Endodermal cell (in vitro differentiated cells): ENCODE measurements at regions not wholly inside any gene's neighbourhood (a gene's known extent, or its start where the extent isn't known, plus 50 kb on each side); places are given as distances from the start of the nearest gene placed in this dataset.

Experiments used
- DNase-seq: peaks from one replicate; pipeline ENCODE4 v3.0.0-alpha.2; 2017
- H3K27ac ChIP-seq: 2 replicates; pipeline ENCODE4 v1.5.1; 2013; ENCODE audit warnings: mild to moderate bottlenecking, low read depth, low read length, moderate library complexity
- H3K27me3 ChIP-seq: 2 replicates; pipeline ENCODE4 v1.6.1; 2013; ENCODE audit warnings: mild to moderate bottlenecking, low read length, moderate library complexity; ENCODE audit not compliant: insufficient read depth, control insufficient read depth, poor library complexity, severe bottlenecking
- H3K36me3 ChIP-seq: 2 replicates; pipeline ENCODE4 v1.7.0; 2013; ENCODE audit warnings: mild to moderate bottlenecking, low read length, moderate library complexity; ENCODE audit not compliant: control insufficient read depth, insufficient read depth
- H3K4me1 ChIP-seq: one replicate; pipeline ENCODE4 v1.7.0; 2013; ENCODE audit warnings: low read length; ENCODE audit not compliant: control insufficient read depth, insufficient read depth
- H3K4me3 ChIP-seq: 2 replicates; pipeline ENCODE4 v1.5.1; 2013; ENCODE audit warnings: mild to moderate bottlenecking, low read length, moderate library complexity
- H3K9ac ChIP-seq: 2 replicates; pipeline ENCODE4 v1.6.1; 2013; ENCODE audit warnings: mild to moderate bottlenecking, low read length, moderate library complexity; ENCODE audit not compliant: poor library complexity, severe bottlenecking; ENCODE audit errors: extremely low read depth
- H3K9me3 ChIP-seq: 2 replicates; pipeline ENCODE4 v1.6.1; 2013; ENCODE audit warnings: mild to moderate bottlenecking, low read length, moderate library complexity; ENCODE audit not compliant: control insufficient read depth
- H3K27ac Mint-ChIP-seq: 2 replicates; pipeline ENCODE4 v1.8.0; 2020; ENCODE audit warnings: mixed read lengths
- H3K27me3 Mint-ChIP-seq: 2 replicates; pipeline ENCODE4 v1.8.0; 2021; ENCODE audit warnings: mild to moderate bottlenecking, mixed read lengths; ENCODE audit not compliant: insufficient read depth
- H3K36me3 Mint-ChIP-seq: 2 replicates; pipeline ENCODE4 v1.8.0; 2020; ENCODE audit warnings: low read depth, mixed read lengths
- H3K4me1 Mint-ChIP-seq: 2 replicates; pipeline ENCODE4 v1.8.0; 2020; ENCODE audit warnings: mixed read lengths
- H3K4me3 Mint-ChIP-seq: 2 replicates; pipeline ENCODE4 v1.8.0; 2020; ENCODE audit warnings: mild to moderate bottlenecking, moderate library complexity, mixed read lengths
- H3K9me3 Mint-ChIP-seq: 2 replicates; pipeline ENCODE4 v1.8.0; 2020; ENCODE audit warnings: mild to moderate bottlenecking, mixed read lengths
- CTCF ChIP-seq: fragments of 200-600 bp; sonication (generic); conservative IDR thresholded peaks from 2 replicates; pipeline ENCODE4 v1.5.0; 2021; ENCODE audit warnings: antibody characterized with exemption, mild to moderate bottlenecking
- WGBS, 2 experiments: methylation state at CpG; one replicate each; pipeline versions ENCODE4 v1.1.5 to v1.1.7; 2013; ENCODE audit warnings: missing lambda C conversion rate in 2 of 2, mixed read lengths in 1 of 2; ENCODE audit not compliant: insufficient coverage in 1 of 2, insufficient read length in 1 of 2; 5-methylcytosine and 5-hydroxymethylcytosine counted together

DNA sequence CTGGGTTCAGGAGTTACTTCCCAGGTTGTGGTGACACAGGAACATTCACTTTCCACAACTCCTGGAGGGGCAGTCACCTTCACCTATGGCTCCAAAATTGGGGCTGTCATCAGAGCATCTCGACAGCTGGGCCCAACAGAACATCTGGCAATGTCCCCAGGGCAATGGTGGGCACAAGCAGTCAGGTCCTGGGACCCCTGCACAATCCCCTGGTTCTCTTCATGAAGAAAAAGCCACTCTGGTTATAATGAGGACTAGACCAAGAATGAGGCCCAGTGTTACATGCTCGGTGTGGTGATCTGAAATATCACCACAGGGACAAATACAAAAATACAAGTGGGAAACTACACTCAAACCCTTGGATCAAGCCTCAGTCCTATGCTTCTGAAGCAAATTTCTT lies 89.0 kb upstream of the VPREB1 start:
- H3K27me3 Mint-ChIP-seq: peaks cover 97% of the 10 kb centered on the region

DNA sequence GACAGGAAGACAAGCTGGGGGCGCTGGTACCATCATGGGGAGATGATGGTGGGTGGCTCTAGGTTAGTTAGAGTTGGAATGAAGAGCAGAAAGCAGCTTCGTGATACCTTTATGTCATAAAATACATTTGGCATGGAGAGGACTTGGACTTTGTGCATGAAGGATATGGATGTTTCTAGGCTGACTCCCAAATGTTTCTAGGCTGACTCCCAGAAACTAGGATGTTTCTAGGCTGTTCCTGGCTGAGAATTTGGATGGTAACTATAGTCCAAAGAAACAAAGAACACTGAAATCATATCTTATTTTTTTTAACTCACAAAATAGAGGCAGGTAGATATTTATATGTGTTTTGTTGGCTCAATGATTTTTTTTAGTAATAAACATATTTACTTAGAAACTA lies 89.4 kb upstream of the VPREB1 start:
- no peak for TF ChIP-seq CTCF
- Mint-ChIP-seq H3K9me3 (peaks cover 4% of the 10 kb centered on the region), H3K27me3 (peaks cover 99% of the 10 kb centered on the region), H3K4me1 (no peaks in the 10 kb centered on the region), H3K4me3 (no peak overlapping the region), H3K27ac (no peak overlapping the region), H3K36me3 (no peaks in the 10 kb centered on the region)
- Histone ChIP-seq H3K4me1 (no peaks in the 10 kb centered on the region), H3K27me3 (peaks cover 88% of the 10 kb centered on the region), H3K36me3 (no peaks in the 10 kb centered on the region), H3K27ac (no peak overlapping the region), H3K4me3 (no peak overlapping the region), H3K9me3 (no peaks in the 10 kb centered on the region), H3K9ac (no peak overlapping the region)
- 67% methylated on average over 2 of the region's 2 CpGs; no CpG with 5 or more reads in 1 of the 2 experiments for WGBS, 2 experiments
- no peak for DNase-seq

More for the DNA sequence above, 89.0 kb upstream of the VPREB1 start:
- Histone ChIP-seq H3K4me3 (no peak overlapping the region), H3K4me1 (no peaks in the 10 kb centered on the region), H3K36me3 (no peaks in the 10 kb centered on the region), H3K27ac (no peak overlapping the region), H3K27me3 (peaks cover 83% of the 10 kb centered on the region), H3K9ac (no peak overlapping the region), H3K9me3 (no peaks in the 10 kb centered on the region)
- no peak for DNase-seq
- WGBS, 2 experiments: 74 to 88% methylated on average over 1 to 2 of the region's 2 CpGs
- TF ChIP-seq CTCF: no peak
- Mint-ChIP-seq H3K4me1 (no peaks in the 10 kb centered on the region), H3K4me3 (no peak overlapping the region), H3K27ac (no peak overlapping the region), H3K9me3 (peaks cover 4% of the 10 kb centered on the region), H3K36me3 (no peaks in the 10 kb centered on the region)

GRCh38 chr22:22154040-22154439 lies 90.5 kb upstream of the VPREB1 start:
- Mint-ChIP-seq H3K27ac (no peak overlapping the region), H3K9me3 (no peaks in the 10 kb centered on the region), H3K4me1 (no peaks in the 10 kb centered on the region), H3K36me3 (no peaks in the 10 kb centered on the region), H3K4me3 (no peak overlapping the region), H3K27me3 (peaks cover 99% of the 10 kb centered on the region)
- TF ChIP-seq CTCF: no peak
- WGBS, 2 experiments: 89% methylated on average over 1 of the region's 1 CpG; no CpG with 5 or more reads in 1 of the 2 experiments
- no peak for DNase-seq
- Histone ChIP-seq H3K9me3 (no peaks in the 10 kb centered on the region), H3K27ac (no peak overlapping the region), H3K9ac (no peak overlapping the region), H3K4me1 (no peaks in the 10 kb centered on the region), H3K27me3 (peaks cover 89% of the 10 kb centered on the region), H3K36me3 (no peaks in the 10 kb centered on the region), H3K4me3 (no peak overlapping the region)
